ENCODE measurements at regions not wholly inside any gene's neighbourhood (a gene's known extent, or its start where the extent isn't known, plus 50 kb on each side); places are given as distances from the start of the nearest gene placed in this dataset.

DNA sequence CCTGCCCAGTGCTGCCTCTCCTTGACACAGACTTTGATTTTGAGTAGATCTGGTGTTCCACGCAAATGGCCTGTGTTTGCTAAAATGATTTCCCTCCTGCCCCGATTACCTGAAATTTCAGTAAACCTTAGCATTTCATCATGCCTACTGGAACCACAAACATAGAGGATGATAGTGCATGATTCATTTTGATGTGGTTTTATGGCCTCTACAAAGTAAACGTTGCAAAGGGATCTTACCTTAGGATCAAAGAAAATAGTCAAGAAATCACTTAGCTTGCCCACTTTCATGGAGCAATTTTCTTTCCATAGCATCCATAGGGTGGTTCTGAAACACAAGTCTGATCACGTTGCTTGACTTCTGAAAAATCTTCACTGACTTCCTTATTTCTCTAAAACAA is 524.6 kb upstream of the ATP11B start:
- TF ChIP-seq POLR2A (IDR thresholded peaks at IDR 0.05) (no peak), POLR2AphosphoS5 (IDR thresholded peaks at IDR 0.05; ENCODE audit: insufficient read depth in 1 of 2, low read depth in 1 of 2) (no peak), CTCF (IDR thresholded peaks at IDR 0.05) (no peak)
- no peaks in the 10 kb centered on the region for H3K9me3 ChIP-seq
- H3K36me3 ChIP-seq = no peaks in the 10 kb centered on the region
- H3K4me3 ChIP-seq = no peak overlapping the region
- H3K27me3 ChIP-seq = no peaks in the 10 kb centered on the region
- intact Hi-C loops (cut with DNase I) = no loop called here
- H3K4me1 ChIP-seq = no peaks in the 10 kb centered on the region
- DNase-seq (ENCODE audit: extremely low spot score in 2 of 2) = no peak
- H3K27ac ChIP-seq = no peak overlapping the region

GRCh38 chr3:182276512-182276911 is 516.8 kb upstream of the ATP11B start:
- H3K9me3 ChIP-seq = no peaks in the 10 kb centered on the region
- H3K4me1 ChIP-seq = no peaks in the 10 kb centered on the region
- TF ChIP-seq POLR2A (IDR thresholded peaks at IDR 0.05) (no peak), POLR2AphosphoS5 (IDR thresholded peaks at IDR 0.05; ENCODE audit: insufficient read depth in 1 of 2, low read depth in 1 of 2) (no peak)
- H3K27ac ChIP-seq = no peak overlapping the region
- no peak overlapping the region for H3K4me3 ChIP-seq
- DNase-seq (ENCODE audit: extremely low spot score in 2 of 2) = no peak
- H3K36me3 ChIP-seq = no peaks in the 10 kb centered on the region
- intact Hi-C loops (cut with DNase I) = no loop called here
- H3K27me3 ChIP-seq = no peaks in the 10 kb centered on the region

- Histone ChIP-seq H3K27me3 (no peaks in the 10 kb centered on the region), H3K9me3 (no peaks in the 10 kb centered on the region), H3K27ac (no peak overlapping the region), H3K4me3 (no peak overlapping the region), H3K4me1 (no peaks in the 10 kb centered on the region), H3K36me3 (no peaks in the 10 kb centered on the region)
- no peak for DNase-seq (ENCODE audit: extremely low spot score in 2 of 2)
- intact Hi-C loops (cut with DNase I) = no loop called here
- TF ChIP-seq POLR2AphosphoS5 (IDR thresholded peaks at IDR 0.05; ENCODE audit: insufficient read depth in 1 of 2, low read depth in 1 of 2) = no peak
- no peak for TF ChIP-seq CTCF (IDR thresholded peaks at IDR 0.05)
- no peak for TF ChIP-seq POLR2A (IDR thresholded peaks at IDR 0.05)
Observed at GRCh38 chr3:182284793-182285192, 508.5 kb upstream of the ATP11B start.

DNA sequence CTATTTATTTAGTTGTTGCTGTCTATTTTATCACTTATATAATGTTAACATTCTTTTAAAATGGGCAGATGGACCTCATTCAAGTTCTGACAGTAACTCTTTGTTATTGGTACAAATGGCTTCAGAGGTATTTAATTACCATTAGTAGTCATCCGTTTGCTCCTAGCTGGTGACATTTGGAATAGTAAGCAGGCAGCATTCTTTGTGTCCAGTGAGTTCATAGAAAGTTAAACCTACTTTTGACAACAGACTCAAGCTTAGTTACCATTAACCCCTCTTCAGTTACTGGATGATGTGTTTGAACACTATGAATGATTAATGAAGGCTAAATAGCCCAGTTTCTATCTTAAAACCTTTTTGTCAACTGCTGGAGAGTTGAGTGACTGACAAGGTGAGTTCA is 500.7 kb upstream of the ATP11B start:
- no peak for TF ChIP-seq POLR2AphosphoS5 (IDR thresholded peaks at IDR 0.05; ENCODE audit: insufficient read depth in 1 of 2, low read depth in 1 of 2)
- no peak for TF ChIP-seq CTCF (IDR thresholded peaks at IDR 0.05)
- TF ChIP-seq POLR2A (IDR thresholded peaks at IDR 0.05) = no peak
- H3K4me1 ChIP-seq = no peaks in the 10 kb centered on the region
- no peak for DNase-seq (ENCODE audit: extremely low spot score in 2 of 2)
- H3K36me3 ChIP-seq = no peaks in the 10 kb centered on the region
- H3K4me3 ChIP-seq = no peak overlapping the region
- H3K27me3 ChIP-seq = no peaks in the 10 kb centered on the region
- no peaks in the 10 kb centered on the region for H3K9me3 ChIP-seq
- H3K27ac ChIP-seq = no peak overlapping the region
- intact Hi-C loops (cut with DNase I) = no loop called here

DNA sequence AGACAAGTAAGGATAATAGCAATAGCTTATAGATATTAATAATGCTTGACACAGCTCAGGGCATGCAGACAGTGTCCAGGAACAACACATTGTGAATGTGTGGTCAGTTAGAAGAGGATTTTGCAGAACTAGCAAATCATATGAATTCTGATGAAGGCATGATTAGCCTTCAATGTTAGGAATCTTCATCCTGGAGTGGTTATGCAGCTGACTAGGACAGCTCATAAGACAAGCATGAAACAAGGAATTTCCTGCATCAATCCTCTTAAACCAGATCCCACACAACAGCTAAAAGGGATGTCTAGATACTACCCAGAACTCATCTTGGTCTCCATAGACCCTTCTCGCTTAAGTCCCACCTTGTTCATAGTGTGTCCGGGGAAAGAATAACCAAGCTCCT is 499.0 kb upstream of the ATP11B start:
- intact Hi-C loops (cut with DNase I) = no loop called here
- Histone ChIP-seq H3K27me3 (no peaks in the 10 kb centered on the region), H3K27ac (no peak overlapping the region), H3K36me3 (no peaks in the 10 kb centered on the region), H3K9me3 (no peaks in the 10 kb centered on the region), H3K4me3 (no peak overlapping the region), H3K4me1 (no peaks in the 10 kb centered on the region)
- no peak for TF ChIP-seq POLR2AphosphoS5 (IDR thresholded peaks at IDR 0.05; ENCODE audit: insufficient read depth in 1 of 2, low read depth in 1 of 2)
- no peak for TF ChIP-seq POLR2A (IDR thresholded peaks at IDR 0.05)
- TF ChIP-seq CTCF (IDR thresholded peaks at IDR 0.05) = no peak
- no peak for DNase-seq (ENCODE audit: extremely low spot score in 2 of 2)

GRCh38 chr3:182294696-182295095 is 498.6 kb upstream of the ATP11B start:
- TF ChIP-seq CTCF (IDR thresholded peaks at IDR 0.05) (no peak), POLR2AphosphoS5 (IDR thresholded peaks at IDR 0.05; ENCODE audit: insufficient read depth in 1 of 2, low read depth in 1 of 2) (no peak), POLR2A (IDR thresholded peaks at IDR 0.05) (no peak)
- H3K27me3 ChIP-seq = no peaks in the 10 kb centered on the region
- intact Hi-C loops (cut with DNase I) = no loop called here
- H3K4me1 ChIP-seq = no peaks in the 10 kb centered on the region
- no peak for DNase-seq (ENCODE audit: extremely low spot score in 2 of 2)
- no peaks in the 10 kb centered on the region for H3K9me3 ChIP-seq
- H3K36me3 ChIP-seq = no peaks in the 10 kb centered on the region
- H3K27ac ChIP-seq = no peak overlapping the region
- H3K4me3 ChIP-seq = no peak overlapping the region

Data from vagina (tissue), 2 donors.